COR-L47 (cell line): ENCODE measurements at regions not wholly inside any gene's neighbourhood (a gene's known extent, or its start where the extent isn't known, plus 50 kb on each side); places are given as distances from the start of the nearest gene placed in this dataset.
A peak's percentile ranks its signal among the peaks of the same experiment; 100 is the strongest.
"Not testable (repeated sequence)": the region's sequence is repeated elsewhere in the genome, so short reads cannot be mapped to it uniquely, and the experiment has no call there.

ENCODE experiments used
- DNase-seq: peaks from one replicate; lab custom pipeline; 2025; lab: John Stamatoyannopoulos, UW

DNA sequence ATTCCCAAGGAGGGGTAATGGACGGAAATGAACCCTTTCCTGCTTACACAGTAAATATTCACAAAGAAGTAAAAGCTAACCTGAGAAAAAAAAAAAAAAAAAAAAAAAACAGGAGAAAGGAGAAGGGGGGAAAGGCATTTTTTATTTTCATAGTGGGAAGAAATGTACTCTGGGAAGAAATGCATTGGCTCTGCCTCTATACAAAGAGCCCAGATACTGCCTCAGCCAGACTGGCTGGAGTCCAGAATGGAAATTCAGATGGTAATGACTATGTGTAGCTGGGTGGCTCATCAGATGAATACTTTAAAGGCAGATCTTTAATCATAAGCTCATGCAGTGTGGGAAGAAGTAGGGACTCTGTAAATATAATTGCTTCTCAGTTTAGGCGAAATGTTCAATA, 124.9 kb upstream of the ZNF608 start:
- DNase-seq: peak; percentile 29

DNA sequence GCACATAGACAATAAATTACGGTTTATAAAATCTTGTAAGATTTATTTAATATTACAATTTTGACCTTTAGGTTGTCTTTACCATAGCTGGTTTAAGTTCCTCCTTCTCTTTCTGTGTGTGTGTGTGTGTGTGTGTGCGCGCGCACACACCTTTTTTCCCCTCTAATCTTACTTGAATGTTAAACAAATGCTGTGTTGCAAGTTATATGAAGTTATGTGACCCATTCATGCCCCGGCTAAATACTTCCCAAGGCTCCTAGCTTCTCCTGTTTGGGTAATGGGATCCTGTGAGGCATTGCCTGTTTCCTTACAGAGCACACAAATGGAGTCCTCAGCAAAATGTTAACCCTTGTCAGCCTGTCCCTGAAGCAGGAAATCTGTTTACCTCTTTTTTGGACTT, 125.6 kb upstream of the ZNF608 start:
- DNase-seq: no peak

DNA sequence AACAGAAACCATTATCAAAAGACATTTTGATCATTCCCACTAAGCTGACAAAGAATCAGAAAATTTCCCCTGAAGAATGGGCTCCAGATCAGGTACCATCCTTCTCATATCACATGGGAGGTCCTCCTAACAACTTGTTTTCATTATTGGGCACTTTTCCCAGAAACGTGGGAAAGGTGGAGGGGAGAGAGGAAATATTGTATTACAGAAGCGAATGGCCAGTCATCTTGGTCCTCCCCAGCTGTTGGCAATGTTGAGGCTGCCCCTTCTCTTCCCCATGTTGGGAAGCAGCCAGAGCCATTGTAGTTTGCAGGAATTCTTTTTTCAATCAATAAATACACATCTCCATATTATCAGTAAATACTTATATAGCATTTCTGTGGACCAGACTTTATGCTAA, 126.2 kb upstream of the ZNF608 start:
- DNase-seq: peak; percentile 26

DNA sequence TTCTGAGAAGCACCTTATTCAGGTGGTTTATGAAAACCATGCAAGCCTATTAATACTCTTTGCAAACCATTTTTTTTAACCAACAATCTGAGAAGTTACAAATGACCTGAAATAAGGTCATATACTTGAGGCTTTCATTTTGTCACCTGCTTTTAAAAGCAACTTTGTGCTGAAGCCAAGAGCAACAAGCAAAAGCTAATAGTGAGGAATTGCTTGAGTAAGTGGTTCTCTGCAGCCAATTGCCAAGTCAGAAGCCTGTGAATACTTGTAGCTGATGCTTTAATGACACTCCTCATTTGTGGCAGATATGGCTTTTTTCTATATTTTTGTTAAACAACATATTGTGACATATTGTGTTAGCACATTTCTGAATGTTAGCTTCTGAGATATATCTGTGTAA, 126.7 kb upstream of the ZNF608 start:
- DNase-seq: no peak

DNA sequence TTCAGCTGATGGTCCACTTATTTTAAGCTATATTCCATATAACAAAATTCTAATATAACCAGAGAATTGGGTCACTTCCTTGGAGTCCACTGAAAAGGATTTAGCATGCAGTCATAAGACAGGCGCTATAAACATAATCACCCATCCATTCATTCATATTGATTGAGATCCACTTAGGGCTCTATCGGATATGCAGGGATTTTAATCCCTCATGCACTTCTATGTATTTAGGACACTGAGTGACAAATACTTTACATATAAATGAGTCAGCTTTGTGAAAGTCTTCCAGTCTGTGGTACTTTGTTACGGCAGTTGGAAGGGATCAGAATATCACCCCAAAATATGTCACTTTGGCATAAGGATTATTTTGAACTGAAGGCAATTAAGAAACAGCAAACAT, 127.3 kb upstream of the ZNF608 start:
- no peak for DNase-seq

DNA sequence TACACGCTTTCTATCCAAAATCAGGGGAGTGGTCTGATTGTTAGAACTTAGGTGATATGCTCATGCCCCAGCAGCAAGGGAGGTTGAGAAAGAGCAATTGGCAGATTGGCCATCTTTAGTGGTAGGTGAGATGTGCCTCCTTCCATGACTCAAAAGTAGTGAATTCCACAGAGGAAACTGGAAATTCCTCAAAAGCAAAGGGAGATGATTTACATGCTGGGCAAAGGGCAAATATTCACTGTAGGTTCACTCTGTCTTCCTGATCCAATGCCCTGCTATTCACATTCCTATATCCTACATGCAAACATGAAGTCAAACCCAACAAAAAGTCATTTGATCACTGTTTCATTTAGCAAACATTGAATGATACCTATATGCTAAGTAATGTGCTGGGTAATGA, 130.1 kb upstream of the ZNF608 start:
- no peak for DNase-seq

DNA sequence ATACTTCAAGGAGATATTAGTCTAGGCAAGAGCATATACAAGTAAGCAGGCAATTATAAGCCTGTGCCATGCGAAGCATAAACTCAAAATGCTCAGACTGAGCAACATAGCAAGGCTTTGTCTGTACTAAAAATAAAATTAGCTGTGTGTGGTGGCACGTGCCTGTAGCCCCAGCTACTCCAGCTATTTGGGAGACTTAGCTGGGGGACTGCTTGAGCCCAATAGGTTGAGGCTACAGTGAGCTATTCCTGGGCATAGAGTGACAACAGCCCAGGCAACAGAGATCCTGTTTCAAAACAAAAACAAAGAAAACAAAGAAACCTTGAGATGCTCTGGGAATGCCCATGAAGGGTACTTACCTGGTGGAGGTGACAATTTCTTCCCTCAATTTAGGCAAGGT, 130.5 kb upstream of the ZNF608 start:
- DNase-seq: no peak

DNA sequence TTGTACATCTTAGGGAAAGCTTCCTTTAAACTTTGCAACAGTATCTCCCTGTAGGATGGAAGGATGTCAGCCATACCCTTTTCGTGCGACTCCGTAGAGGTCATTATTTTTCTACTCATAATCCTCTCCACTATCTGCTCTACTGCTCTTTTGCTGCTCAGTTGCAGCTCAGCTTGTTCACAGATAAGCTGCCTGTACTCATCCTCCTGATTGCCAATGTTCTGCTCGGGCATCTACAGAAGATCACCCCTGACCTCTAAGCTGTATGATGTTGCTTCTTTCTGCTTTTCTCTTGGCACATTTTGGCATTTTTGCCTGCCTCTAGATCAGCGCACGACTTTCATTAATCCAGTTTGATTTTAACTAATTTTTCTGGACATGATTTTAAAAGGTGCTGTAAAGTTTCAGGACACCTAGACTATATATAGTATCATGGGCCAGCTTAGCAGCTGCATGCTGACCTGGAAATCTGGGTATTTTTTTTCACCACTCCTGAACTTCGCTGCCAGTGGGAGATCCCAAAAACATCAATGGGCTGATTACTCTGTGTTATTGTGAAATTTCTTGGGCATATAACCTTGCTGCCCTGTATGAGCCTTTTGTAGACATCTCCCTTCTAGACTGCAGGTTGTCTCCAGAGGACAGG, 131.2 kb upstream of the ZNF608 start:
- DNase-seq: no peak

DNA sequence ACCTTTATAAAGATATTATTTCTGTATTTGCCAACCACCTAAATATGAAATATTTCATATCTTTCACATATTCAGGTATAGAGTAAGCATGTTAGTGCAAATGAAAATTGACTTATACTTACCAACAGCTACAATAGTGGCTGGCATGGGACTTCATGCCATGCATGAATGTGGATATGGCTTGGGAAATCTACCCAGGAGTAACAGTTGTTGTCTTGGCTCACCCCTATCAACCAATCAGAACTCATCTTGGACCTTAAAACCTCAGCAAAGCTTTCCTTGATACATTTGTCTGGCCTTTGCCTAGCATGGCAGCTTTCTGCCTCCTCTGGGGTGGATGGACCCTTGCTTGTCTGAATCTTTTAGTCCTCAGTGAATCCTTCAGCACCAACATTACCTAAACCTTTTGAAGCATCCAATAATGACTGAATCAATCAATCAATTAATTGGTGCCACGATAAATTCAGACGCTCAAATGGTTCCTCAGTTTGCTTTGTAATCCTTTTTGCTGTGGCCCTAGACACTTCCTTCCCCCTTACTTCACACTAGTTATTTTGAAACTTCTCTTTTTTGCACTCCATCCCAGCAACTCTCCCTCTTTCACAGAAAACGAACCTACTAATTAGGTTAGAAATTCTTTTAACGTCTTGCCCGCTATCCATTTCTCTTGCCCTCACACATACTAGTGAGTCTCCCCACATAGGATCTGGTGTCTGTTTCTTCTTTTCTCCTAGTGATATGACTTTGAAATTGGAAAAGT, 132.3 kb upstream of the ZNF608 start:
- DNase-seq: no peak

DNA sequence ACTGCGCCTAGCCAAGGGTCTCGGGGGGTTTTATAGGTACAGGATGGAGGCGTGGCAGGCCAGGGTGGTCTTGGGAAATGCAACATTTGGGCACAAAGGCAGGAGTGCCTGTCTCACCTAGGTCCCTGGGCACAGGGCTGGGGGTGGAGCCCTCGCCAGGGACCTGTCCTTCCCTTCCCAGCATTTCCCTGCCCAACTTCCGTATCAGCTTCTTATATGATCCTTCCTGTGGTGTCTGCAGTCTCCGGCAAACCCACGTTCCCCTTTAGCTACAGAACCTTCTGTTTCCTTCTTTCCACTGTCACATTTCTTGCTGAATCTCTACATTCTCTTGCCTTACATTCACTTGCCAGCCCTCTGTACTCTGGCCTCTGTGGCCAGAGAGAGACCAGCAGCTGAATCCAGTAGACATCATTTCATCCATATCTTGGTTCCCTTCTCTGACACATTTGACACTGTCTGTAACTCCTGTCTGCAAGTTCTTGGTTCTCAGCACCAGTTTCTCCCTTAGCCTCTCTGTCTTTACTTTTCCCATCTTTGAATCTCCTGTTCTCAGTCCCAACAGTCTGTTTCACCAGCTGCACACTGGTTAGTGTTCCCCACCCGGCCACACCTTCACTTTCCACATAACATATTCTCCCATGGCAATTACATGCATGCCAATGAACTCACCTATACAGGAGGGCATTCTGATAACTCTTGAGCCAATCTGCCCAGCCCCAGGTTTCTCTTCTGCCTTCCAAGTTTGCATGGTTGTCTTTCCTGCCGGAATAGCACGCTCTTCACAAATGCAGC, 134.7 kb upstream of the ZNF608 start:
- DNase-seq: no peak

DNA sequence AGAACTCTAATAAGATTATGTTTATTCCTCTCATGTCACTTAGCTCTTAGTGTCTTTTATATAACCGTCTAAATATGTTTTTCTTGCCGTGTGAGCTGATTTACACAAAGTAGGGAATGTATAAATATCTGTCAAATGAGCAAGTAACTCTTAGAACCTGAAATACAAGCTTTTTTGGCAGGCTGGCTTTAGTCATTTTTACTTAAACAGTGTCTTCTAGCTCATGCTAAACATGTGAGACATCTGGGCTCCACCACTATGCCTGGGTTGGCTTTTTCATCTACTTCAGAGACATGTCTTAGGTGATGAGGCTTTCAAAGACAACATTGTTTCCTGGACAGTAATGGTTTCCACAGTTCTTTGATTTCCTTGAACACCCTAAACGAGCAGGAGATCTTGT, 137.2 kb upstream of the ZNF608 start:
- DNase-seq: no peak

DNA sequence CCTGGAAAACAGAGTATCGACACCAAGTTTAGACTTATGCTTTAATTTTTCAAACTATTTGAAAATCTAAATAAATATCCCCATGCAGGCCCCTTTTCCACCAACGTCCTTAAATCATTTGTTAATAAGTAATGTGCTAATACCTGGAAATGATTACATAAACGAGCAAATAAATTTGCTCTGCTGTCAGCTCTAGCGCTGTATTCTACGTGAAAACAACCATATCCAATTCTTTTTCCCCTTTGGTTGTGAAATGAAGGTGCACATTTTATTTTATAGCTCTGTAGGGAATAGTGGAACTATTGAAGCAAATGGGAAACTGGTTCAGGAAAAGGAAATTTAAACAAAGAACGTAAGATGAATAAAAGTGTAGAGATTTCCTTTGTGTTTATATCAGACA, 137.7 kb upstream of the ZNF608 start:
- no peak for DNase-seq

DNA sequence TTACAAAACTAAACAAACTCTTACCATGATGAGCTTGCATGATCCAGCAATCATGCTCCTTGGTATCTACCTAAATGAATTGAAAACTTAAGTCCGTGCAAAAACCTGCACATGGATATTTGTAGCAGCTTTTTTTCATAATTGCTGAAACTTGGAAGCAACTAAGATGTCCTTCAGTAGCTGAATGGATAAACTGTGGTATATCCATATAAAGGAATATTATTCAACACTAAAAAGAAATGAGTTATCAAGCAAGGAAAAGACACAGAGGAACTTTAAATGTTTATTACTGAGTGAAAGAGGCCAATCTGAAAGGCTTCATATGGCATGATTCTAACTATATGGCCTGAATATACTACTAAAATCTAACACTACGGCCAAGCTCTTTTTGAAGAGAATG, 139.1 kb upstream of the ZNF608 start:
- no peak for DNase-seq

DNA sequence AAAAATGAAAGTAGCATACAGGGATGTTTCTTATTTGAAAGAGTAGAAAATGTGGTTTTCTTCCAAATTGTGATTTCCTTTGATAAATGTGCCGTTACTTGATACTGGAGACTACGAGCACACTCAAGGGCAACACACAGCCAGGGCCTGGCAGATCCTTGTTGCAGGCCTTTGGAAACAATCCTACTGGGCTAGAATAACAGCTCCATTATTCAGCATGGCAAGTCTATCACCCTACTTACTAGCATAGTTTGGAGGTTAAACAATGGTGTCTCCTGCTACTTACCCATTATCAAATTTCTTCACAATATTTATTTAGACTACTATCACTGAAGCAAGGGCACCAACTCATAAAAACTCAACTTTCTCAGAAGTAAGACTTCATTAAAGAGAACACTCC, 140.8 kb upstream of the ZNF608 start:
- no peak for DNase-seq

DNA sequence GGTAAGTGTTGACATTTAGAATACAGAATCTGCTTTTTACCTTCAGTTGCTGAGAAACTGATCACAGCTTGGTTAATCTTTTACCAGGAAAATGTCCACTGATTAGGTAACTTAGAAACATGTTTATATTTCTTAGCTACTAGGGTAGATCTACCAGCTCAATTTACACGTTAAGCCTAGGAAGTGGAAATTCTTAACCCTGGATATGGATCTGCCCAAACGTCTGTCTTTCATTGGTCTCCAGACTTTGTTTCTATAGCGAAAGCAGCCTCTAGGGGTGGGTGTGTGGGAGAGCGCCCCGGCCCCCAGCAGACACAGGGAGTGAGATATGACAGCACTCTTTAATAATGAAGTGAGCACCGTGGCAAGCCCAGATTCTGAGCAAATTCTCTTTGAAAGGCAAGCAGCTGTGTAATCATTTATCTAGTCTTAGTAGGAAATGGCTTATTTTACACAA, 141.6 kb upstream of the ZNF608 start:
- peak; percentile 43 for DNase-seq

DNA sequence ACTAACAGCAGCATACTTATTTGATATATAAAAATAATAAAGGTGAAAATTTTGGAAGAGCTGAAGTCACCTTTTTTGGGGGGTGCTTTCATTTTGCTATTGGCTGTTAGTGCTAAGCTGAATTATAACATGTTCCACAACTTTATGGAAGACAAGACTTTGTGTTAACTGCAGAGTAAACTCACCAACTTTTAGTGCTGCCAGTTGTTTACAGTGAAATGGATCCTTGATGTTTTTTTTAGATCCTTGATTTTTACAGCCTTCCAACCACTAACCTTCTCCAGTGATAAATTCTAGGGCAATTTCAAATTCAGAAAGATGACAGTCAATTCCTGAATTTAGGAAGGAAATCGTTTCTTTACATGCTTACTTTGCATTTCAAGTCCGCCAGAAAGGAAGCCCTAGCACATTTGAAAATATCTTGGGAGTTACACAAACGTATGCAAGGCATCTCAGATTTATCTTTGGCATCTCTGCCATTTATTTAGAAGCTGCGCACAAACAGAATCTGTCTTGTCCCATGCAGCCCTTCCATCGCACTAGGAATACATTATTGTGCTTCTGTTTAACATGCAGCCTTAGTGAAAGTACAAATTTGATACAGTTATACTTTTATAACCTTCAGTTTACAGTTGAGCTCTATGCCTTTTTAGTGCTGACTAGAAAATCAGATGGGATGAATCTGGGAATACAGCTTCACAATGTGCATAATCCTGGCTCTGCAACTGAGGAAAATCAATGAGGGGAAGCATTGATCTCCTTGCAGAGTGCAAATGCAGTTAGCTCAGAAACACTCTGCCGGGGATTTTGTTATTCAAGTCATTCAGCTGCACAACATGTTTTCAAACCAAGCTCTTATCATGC, 142.4 kb upstream of the ZNF608 start:
- no peak for DNase-seq

DNA sequence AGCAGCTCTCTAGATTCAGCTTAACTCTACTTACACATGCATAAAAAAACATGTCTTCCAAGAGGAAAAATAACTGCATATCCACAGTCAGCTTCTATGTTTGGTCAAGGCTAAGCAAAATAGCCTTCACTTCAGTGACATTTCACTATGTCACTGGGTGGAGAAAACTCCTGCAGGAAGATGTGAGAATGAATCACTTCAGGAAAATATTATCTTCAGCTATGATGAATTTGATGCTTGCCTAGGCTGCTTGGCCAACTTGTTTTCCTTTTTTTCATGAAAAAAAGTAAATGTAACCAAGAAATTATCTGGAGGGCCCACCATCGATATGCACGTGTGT, 143.0 kb upstream of the ZNF608 start:
- no peak for DNase-seq

DNA sequence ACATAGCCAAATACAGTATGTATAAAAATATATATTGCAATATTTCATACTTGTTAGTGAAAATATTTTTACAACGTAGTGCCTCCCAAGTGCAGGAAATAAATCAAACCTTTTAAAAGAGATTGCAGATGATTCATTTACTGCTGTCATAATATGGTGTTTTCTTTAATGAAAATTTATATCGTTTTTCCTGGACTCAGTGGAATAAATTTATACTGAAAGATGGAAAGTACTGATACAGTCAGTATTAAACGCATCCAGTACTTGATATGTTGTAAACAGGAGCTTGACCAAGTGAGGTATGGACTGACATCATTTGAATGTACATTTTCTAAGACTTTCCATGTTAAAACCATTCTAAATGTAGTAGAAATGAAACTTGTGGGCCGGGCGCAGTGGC, 143.4 kb upstream of the ZNF608 start:
- no peak for DNase-seq

DNA sequence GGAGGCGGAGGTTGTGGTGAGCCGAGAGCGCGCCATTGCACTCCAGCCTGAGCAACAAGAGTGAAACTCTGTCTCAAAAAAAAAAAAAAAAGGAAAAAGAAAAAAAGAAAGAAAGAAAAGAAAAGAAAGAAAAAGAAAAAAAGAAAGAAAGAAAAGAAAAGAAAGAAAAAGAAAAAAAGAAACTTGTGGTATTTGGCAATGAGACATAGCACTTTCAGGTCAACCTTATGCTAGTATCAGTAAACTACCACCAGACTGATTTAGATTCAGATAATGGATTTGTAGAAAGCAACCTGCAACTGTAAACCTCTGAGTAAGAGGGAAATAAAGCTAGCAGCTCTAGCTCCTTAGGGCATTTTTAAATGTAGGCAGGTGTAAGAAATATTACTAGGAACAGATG, 144.0 kb upstream of the ZNF608 start:
- not testable (repeated sequence) for DNase-seq

DNA sequence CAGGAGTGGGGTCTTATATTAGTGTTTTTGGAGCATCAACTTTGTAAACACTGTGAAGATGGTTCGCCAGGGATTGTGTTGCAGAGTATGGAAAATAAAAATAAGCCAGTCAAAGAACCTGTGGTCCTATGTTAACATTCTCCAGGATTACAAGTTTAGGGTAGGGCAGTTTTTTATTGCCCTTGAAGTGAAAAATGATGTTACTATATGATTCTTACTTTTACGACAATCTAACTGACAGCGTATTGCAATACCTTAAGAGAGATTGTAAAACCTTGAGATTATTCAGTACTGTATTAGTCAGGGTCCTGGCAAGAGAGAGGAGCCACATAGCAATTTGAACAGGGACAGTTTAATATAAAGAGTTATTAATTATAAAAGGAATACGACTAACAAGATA, 144.7 kb upstream of the ZNF608 start:
- DNase-seq: no peak

DNA sequence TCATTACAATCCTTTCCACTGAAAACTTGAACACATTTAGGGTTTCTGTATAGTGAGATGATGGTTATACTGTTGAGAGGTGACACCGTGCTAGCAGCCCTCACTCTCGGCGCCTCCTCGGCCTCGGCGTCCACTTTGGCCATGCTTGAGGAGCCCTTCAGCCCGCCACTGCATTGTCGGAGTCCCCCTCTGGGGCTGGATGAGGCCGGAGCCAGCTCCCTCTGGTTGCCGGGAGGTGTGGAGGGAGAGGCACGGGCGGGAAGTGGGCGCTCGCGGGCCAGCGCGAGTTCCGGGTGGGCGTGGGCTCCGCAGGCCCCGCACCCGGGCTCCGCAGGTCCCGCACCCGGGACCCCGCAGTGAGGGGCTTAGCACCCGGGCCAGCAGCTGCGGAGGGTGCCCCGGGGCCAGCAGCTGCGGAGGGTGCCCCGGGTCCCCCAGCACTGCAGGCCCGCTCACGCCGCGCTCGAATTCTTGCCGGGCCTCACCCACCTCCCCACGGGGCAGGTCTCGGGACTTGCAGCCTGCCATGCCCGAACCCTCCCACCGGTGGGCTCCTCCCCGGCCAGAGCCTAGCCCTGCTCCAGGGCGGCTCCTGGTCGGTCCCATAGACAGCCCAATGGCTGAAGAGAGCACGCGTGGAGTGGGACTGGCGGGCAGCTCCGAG, 145.9 kb upstream of the ZNF608 start:
- no peak for DNase-seq

DNA sequence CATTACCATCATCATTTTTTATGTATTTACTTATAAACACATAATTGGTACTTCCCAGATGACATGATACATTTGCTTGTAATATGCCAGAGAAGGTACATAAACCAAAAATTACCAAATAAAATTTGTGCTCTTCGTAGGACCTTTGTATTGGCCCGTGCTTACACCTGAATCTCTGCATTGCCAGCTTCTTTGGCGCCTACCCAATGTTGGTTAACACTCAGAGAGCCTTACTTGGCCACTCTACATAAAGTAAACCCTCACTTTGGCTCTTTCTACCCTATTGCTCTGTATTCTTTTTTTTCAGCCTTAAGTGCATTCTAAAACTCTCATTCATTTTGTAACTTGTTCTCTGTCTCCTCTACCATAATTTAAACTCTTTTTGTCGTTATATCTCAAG, 148.1 kb upstream of the ZNF608 start:
- no peak for DNase-seq
